ENCODE measurements at regions not wholly inside any gene's neighbourhood (a gene's known extent, or its start where the extent isn't known, plus 50 kb on each side); places are given as distances from the start of the nearest gene placed in this dataset.

- DNase-seq = peak; percentile 8
Observed at GRCh38 chr12:20213723-20214625, 154.4 kb upstream of the PDE3A start.

DNA sequence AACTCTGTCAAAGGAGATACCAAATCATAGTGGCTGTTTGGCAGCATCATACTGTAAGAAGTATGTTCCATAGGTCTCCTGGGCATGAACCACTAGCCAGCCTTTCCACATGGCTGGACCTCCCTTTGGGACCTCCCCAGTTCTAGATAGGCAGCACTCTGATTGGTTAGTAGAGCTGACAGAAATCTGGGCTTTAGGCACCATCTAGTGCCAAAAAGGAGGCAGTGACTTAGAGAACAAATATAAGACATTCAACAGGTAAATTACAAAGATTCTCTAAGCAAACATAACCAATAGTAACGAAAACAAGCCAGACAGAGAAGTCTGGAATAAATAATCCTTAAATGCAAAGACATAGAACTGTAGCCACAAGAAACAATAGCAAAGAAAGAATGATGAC, 148.0 kb upstream of the PDE3A start:
- DNase-seq = peak; percentile 60

DNA sequence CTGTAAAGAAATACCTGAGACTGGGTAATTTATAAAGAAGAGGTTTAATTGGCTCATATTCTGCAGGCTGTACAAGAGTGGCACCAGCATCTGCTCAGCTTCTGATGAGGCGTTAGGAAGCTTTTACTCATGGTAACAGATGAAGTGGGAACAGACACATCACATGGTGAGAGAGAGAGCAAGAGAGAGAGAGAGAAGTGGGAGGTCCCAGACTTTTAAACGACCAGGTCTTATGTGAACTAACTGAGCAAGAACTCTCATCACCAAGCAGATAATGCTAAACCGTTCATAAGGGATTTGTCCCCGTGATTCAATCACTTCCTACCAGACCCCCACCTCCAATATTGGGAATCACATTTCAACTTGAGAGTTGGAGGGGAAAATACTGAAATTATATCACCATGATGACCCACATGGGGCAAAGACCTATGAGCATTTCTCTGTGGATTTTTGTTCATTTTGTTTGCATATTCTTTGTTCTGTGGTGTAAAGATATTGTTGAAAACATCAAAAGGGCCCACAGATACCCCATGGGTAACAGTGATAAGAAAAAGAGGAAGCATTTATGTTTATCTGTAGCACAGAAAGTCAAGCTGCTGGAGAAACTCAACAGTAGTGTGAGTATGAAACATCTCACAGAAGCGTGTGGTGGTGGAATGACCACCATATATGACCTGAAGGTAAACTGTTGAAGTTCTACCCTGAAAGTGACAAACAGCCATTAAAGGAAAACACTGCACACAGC, 135.2 kb upstream of the PDE3A start:
- DNase-seq = no peak

DNA sequence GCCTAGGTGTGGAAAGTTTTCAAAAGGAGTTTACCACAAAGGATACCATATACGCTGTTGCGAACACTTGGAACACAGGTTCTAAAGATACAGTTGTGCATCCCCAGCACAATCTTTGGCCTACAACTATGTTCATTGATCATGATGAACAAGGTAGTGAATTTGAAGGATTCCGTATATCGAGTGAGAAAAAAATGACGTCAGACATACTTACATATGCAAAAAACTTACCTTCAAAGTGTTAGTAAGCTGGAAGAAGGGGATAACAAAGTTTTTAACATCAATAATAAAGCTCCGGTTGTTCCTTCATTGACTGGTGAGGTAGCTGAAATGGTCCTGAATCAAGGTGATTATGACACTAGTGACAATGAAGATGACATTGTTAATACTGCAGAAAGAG, 133.9 kb upstream of the PDE3A start:
- DNase-seq = no peak

GRCh38 chr12:20237091-20237490, 131.2 kb upstream of the PDE3A start:
- no peak for DNase-seq

DNA sequence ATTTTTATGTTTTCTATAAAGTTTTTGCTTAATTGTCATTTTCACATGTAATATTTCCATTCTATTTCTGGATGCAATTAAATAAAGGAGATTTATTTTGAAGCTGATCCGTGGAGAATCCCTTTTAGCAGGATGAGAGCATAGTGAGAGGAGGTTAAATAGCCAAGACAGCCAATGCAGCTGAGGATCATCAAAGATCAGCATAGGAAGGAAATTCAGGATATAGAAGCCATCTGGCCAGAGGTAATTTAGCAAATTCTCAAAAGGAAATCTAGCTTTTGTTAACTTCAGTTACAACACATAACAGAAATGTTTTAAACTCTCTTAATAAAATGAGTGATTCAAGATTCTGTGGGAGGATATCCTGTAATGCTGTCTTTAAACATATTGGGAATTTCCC, 122.8 kb upstream of the PDE3A start:
- DNase-seq = no peak

DNA sequence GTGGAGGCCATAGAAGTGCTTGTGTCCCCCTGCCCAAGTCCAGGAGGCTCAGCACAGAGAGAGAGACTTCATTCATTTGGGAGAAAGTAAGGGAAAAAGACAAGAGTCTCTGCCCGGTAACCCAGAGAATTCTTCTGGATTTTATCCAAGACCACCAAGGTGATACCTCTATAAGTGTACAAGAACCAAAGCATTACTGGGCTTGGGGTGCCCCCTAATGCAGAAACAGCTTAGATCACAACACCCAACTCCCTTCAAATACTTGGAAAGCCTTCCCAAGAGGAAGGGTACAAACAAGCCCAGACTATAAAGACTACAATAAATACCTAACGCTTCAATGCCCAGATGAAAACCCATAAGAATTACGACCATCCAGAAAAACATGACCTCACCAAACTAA, 119.7 kb upstream of the PDE3A start:
- DNase-seq = no peak

GRCh38 chr12:20250761-20251160, 117.6 kb upstream of the PDE3A start:
- no peak for DNase-seq

DNA sequence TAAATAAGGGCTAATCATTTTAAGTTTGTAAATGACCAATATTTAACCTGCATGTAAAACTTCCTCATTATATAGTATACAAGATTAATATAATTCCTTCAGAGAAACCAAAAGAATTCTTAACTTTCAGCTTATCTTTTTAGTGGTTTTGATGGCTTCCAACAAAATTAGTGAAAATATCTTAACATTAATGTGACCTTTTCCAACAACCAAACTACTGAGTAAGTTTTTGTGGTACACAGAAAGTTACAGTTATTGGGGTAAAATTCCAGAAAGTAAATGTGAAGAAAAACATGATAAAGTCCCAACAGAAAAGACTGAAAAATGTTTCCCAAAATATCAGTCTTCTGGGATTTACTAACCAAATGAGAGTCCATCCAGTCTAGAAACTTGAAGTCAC, 111.0 kb upstream of the PDE3A start:
- DNase-seq = no peak

DNA sequence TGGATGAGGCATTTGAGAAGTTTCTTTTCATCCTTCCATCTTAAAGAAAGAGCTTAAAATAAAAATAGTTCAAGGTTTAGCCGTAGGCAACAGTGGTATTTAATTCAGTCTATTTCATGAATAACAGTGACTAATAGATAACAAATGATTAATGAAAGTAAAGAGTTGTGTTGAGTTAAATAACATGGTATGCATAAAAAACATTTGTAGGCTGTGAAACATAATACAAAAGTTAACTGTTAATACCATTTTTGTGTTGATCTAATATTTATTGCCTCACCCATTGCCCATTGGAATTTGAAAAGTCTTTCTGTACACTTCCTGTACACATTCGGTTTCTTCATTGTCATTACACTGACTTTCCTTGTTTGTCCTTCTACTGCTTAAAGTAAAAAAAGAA, 108.6 kb upstream of the PDE3A start:
- DNase-seq = no peak

DNA sequence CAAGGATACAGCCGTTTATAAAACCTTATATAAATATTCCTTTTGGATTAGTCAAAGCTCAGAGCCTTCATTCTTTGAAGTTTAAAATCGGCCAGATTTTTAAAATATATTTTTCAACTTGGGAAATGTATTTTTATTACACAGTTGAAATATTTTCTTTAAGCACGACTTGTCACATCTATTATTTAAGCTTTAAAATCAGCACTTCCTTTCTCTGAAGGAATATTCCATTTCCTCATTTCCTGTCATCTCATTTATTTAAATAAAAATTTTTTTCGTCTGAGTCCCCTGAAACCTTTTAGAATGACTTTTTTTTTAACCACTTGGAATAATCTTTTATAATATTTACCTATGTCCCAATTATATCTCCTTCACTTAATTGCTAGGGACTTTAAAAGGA, 107.5 kb upstream of the PDE3A start:
- no peak for DNase-seq

DNA sequence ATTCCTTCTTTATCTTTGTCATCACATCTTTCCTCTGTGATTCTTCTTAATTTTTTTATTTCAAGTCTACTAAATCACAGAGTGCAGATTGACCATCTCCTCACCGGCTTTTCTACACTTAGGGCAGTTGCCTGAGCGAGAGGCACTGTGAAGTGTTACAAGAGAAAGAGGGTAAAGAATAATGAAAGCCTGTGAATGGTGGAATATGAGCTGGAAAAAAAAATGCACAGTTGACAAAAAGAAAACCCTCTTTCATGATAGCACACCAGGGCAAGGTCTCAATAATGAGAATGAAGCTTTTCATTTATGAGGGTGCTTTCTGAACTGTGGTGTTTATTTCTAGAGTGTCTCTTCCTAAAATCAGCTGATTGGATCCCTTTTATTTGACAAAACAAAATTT, 106.2 kb upstream of the PDE3A start:
- no peak for DNase-seq

DNA sequence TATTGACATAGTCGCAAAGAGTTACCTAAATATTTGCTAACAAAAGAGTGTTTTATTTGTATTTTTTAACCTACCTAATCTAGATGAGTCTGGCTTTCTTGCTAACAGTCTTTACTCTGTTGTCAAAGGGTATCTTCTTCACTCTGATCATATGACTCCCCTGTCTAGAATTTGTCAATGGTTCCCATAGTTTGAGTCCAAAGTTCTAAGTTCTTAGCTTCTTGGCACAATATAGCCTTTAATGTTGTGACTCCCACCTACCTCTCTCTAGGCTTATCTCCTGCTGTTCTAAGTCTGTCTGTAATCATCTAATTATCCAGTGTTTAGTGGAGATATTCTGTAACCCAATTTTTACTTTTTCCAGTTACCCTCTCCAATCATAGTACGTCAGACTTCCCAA, 104.3 kb upstream of the PDE3A start:
- DNase-seq = no peak

GRCh38 chr12:20264608-20265114, 103.7 kb upstream of the PDE3A start:
- no peak for DNase-seq

GRCh38 chr12:20268121-20268732, 100.1 kb upstream of the PDE3A start:
- DNase-seq = no peak

GRCh38 chr12:20268771-20269170, 99.6 kb upstream of the PDE3A start:
- no peak for DNase-seq

DNA sequence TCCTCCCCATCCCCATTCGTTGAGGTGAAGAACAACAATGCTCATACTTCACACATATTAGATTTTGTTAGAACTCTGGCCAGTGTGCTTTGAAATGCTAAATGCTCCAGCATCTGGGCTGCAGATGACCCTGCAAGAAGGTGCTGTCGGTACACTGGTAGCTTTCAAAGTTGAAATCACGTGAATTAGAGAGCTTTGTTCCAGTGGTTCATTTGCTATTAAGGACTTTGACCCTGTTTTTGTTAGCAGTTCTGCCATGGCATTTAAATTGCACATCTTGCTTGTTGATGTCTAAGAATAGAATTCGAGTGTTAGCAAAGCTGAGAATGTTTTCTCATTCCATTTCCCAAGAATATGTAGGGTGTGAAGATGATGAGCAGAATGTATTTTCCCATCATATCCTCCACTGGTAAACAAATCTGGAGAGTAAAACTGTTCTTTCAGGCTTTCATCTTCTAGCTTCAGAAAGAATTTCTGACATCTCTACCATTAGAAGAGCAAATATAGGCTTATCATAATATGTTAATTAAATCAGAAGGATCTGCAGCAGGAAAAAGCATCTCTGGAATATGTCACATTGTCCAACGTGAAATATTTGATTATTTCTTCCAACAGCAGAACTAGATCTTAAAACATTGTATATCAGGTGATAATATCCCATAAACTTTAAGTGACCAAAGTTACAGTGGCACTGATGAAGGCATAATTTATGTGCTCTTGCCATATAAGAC, 98.8 kb upstream of the PDE3A start:
- DNase-seq = no peak

DNA sequence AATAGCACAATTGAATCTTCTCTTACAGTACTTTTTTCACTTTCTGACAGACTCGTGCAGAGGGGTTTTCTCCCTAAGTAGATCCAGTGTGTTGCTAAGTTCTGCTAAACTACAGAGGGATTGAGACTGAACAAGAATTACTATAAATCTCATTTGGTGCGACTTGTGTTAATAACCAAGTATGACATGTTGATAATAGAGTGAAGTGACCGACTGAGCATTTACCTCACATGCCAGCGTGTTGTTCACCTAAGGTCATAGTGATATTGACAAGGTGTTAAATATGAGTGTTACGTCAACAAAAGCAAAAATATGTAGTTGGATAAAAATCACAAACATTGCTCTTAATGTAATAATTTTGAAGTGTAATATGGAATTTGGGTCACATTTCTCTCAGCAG, 97.8 kb upstream of the PDE3A start:
- DNase-seq = no peak

DNA sequence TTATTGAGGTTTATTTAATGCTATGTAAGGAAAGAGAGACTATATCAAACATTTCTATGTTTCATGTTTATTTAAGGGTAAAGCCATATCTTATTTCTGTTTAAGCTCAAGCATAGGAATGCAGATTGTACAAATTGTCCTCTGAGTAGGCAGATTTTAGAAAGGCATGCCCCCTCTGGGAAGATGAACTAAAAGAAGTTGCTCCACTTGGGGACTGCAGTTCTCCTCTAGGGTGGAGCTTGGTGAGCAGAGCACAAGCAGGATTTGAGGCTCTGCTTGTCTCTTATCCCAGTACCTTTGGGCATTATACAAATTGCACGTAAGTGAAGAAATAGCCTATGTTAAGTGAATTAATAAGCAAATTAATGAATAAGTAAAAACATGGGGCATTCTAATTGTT, 96.2 kb upstream of the PDE3A start:
- DNase-seq = no peak

- DNase-seq = no peak
Observed at GRCh38 chr12:20272801-20273200, 95.5 kb upstream of the PDE3A start.

DNA sequence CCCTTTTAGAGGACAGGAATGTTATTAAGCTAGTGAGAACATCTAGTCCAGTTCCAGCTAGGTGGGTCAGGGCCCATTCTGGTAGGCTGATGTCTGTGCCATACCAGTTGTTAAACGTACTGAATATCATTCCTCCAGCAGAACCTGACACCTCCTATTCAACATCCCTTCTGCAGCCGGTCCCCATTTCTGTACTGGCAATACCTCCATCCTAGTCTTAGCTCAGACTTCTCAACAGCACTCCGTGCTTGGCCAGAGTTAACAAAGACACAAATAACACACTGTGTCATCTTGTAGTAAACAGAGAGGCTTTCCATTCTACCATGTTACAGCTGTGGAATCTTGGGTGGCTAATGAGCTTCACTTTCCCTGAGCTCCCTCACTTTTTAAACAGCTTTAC, 94.3 kb upstream of the PDE3A start:
- no peak for DNase-seq

- DNase-seq = no peak
Observed at GRCh38 chr12:20278276-20278675, 90.1 kb upstream of the PDE3A start.

GRCh38 chr12:20280515-20280914, 87.8 kb upstream of the PDE3A start:
- peak; percentile 6 for DNase-seq
